ENCODE measurements at regions not wholly inside any gene's neighbourhood (a gene's known extent, or its start where the extent isn't known, plus 50 kb on each side); places are given as distances from the start of the nearest gene placed in this dataset.

- no peak for TF ChIP-seq MEF2A (IDR thresholded peaks at IDR 0.05; ENCODE audit: insufficient read depth, low read depth, low read length)
- no peak for TF ChIP-seq USF2 (IDR thresholded peaks at IDR 0.05; ENCODE audit: borderline replicate concordance, low read depth, low read length)
- no peak for TF ChIP-seq TCF3 (IDR thresholded peaks at IDR 0.05; ENCODE audit: borderline replicate concordance, insufficient read depth, low read depth, low read length)
- TF ChIP-seq KAT2A (conservative IDR thresholded peaks at IDR 0.05; ENCODE audit: control insufficient read depth, low read depth, low read length): no peak
- TF ChIP-seq RUNX3 (IDR thresholded peaks at IDR 0.05; ENCODE audit: low read length): peak; percentile 32; the same call in 1 of the 2 replicates
- no peak for TF ChIP-seq YBX1 (IDR thresholded peaks at IDR 0.05)
- no peak for TF ChIP-seq HCFC1 (IDR thresholded peaks at IDR 0.05; ENCODE audit: low read length)
- no peak for TF ChIP-seq POLR2AphosphoS5 (IDR thresholded peaks at IDR 0.05; ENCODE audit: low read length)
- no peak for TF ChIP-seq NFXL1 (IDR thresholded peaks at IDR 0.05; ENCODE audit: borderline replicate concordance)
- no peak for TF ChIP-seq ATF2 (IDR thresholded peaks at IDR 0.05; ENCODE audit: low read length)
- no peak for TF ChIP-seq LARP7 (IDR thresholded peaks at IDR 0.05)
- no peak for TF ChIP-seq MXI1 (IDR thresholded peaks at IDR 0.05; ENCODE audit: low read depth, low read length)
Observed at GRCh38 chr13:65461590-65461989, 1768.5 kb downstream of the PCDH9 start (continued).

GRCh38 chr13:65460136-65460535 lies 1770.0 kb downstream of the PCDH9 start:
- Histone ChIP-seq H3K9ac (ENCODE audit: control insufficient read depth, insufficient read depth, low read length) (no peak overlapping the region), H3K4me3 (no peak overlapping the region), H3K9me3 (replicated peaks; ENCODE audit: control insufficient read depth, insufficient read depth, low read length) (no peaks in the 10 kb centered on the region), H2AFZ (ENCODE audit: control insufficient read depth, low read depth, low read length) (no peak overlapping the region), H3K27me3 (replicated peaks in 1 of 2; ENCODE audit: control insufficient read depth in 2 of 2, insufficient read depth in 2 of 2, low read length in 1 of 2) (no peaks in the 10 kb centered on the region), H3K27ac (ENCODE audit: control insufficient read depth, insufficient read depth) (no peak overlapping the region), H3K4me1 (ENCODE audit: control insufficient read depth, insufficient read depth, low read length) (no peaks in the 10 kb centered on the region), H4K20me1 (ENCODE audit: control insufficient read depth, insufficient read depth) (no peaks in the 10 kb centered on the region), H3K79me2 (ENCODE audit: control insufficient read depth, insufficient read depth, low read length) (no peaks in the 10 kb centered on the region), H3K4me2 (ENCODE audit: control insufficient read depth, insufficient read depth) (no peak overlapping the region), H3K36me3 (ENCODE audit: control insufficient read depth in 2 of 2, insufficient read depth in 2 of 2, low read length in 1 of 2) (no peaks in the 10 kb centered on the region)
- BruUV-seq (replicated peaks): no TSS peak
- SMC1A ChIA-PET (ENCODE audit: uncharacterized antibody, unreplicated experiment): no interaction called here
- intact Hi-C loops (cut with micrococcal nuclease; ENCODE audit: unreplicated experiment) (no loop called here), in situ Hi-C loops (cut with MboI) (no loop called here)
- CTCF ChIA-PET: no interaction called here
- no peak for ATAC-seq
- no peak for DNase-seq (ENCODE audit: low read depth, low spot score)
- POLR2A ChIA-PET: no interaction called here
- RAD21 ChIA-PET (ENCODE audit: unreplicated experiment): no interaction called here
- no peak for FAIRE-seq
- WGBS (ENCODE audit: insufficient coverage, insufficient replicate concordance, low lambda C conversion rate, missing lambda C conversion rate): 10% methylated on average over 1 of the region's 1 CpG
- TF ChIP-seq RAD51 (IDR thresholded peaks at IDR 0.05): no peak
- no peak for TF ChIP-seq CEBPB (IDR thresholded peaks at IDR 0.05; ENCODE audit: borderline replicate concordance in 1 of 2, low read depth in 2 of 2, low read length in 2 of 2)
- TF ChIP-seq ZNF207 (IDR thresholded peaks at IDR 0.05; ENCODE audit: borderline replicate concordance): no peak
- no peak for TF ChIP-seq MTA2 (IDR thresholded peaks at IDR 0.05; ENCODE audit: low read depth)
- no peak for TF ChIP-seq MXI1 (IDR thresholded peaks at IDR 0.05; ENCODE audit: low read depth, low read length)
- no peak for TF ChIP-seq TARDBP (IDR thresholded peaks at IDR 0.05; ENCODE audit: borderline replicate concordance)
- no peak for TF ChIP-seq YY1 (IDR thresholded peaks at IDR 0.05; ENCODE audit: low read depth, low read length)
- TF ChIP-seq TBL1XR1 (IDR thresholded peaks at IDR 0.05; ENCODE audit: low read depth, low read length): no peak
- no peak for TF ChIP-seq NR2C2 (IDR thresholded peaks at IDR 0.05; ENCODE audit: borderline replicate concordance, control insufficient read depth, insufficient read length, low read depth)
- TF ChIP-seq IRF4 (IDR thresholded peaks at IDR 0.05; ENCODE audit: low read depth, low read length): no peak
- TF ChIP-seq NRF1 (conservative IDR thresholded peaks at IDR 0.05; ENCODE audit: low read depth, low read length): no peak
- no peak for TF ChIP-seq CBX3 (IDR thresholded peaks at IDR 0.05; ENCODE audit: borderline replicate concordance, low read depth)
- no peak for TF ChIP-seq GABPA (IDR thresholded peaks at IDR 0.05; ENCODE audit: low read depth)
- no peak for TF ChIP-seq ZSCAN29 (IDR thresholded peaks at IDR 0.05)
- no peak for TF ChIP-seq EZH2 (IDR thresholded peaks at IDR 0.05; ENCODE audit: borderline replicate concordance, control insufficient read depth, low read depth, low read length)
- no peak for TF ChIP-seq PAX5 (IDR thresholded peaks at IDR 0.05; ENCODE audit: borderline replicate concordance, low read depth, low read length)
